GM12878 (cell line): ENCODE measurements at regions not wholly inside any gene's neighbourhood (a gene's known extent, or its start where the extent isn't known, plus 50 kb on each side); places are given as distances from the start of the nearest gene placed in this dataset.

Experiments used
- CEBPB ChIP-seq, 2 experiments: fragments of 150-350 bp in 1 of 2; IDR thresholded peaks; 2 replicates each; pipeline ENCODE4 v1.6.1; 2012 to 2014; ENCODE audit warnings: low read depth in 2 of 2, low read length in 2 of 2, borderline replicate concordance in 1 of 2, inconsistent platforms in 1 of 2
- HDAC2 ChIP-seq: fragments of 200-600 bp; sonication (generic); IDR thresholded peaks from 2 replicates; pipeline ENCODE4 v1.6.1; 2017
- KDM1A ChIP-seq: fragments of 200-600 bp; sonication (generic); IDR thresholded peaks from 2 replicates; pipeline ENCODE4 v1.6.1; 2016; ENCODE audit warnings: borderline replicate concordance
- SMARCA5 ChIP-seq: fragments of 450-650 bp; IDR thresholded peaks from 2 replicates; pipeline ENCODE4 v1.6.1; 2017; ENCODE audit warnings: mild to moderate bottlenecking
- TCF3 ChIP-seq: IDR thresholded peaks from 2 replicates; pipeline ENCODE4 v1.6.1; 2012; ENCODE audit warnings: low read depth, mild to moderate bottlenecking, low read length, borderline replicate concordance; ENCODE audit not compliant: insufficient read depth
- WRNIP1 ChIP-seq: IDR thresholded peaks from 2 replicates; pipeline ENCODE4 v1.6.1; 2011; ENCODE audit warnings: low read depth, low read length, improper control_type of control experiment, borderline replicate concordance
- ZNF384 ChIP-seq: IDR thresholded peaks from 2 replicates; pipeline ENCODE4 v1.6.1; 2012; ENCODE audit warnings: low read depth, mild to moderate bottlenecking, low read length, improper control_type of control experiment, borderline replicate concordance
- TF ChIP-seq, protein P1 (sequence below): fragments of 450-650 bp; IDR thresholded peaks from 2 replicates; pipeline ENCODE4 v1.6.1; 2017; ENCODE audit warnings: mild to moderate bottlenecking, low read depth, inconsistent platforms; ENCODE audit not compliant: poor library complexity, severe bottlenecking
- TF ChIP-seq, protein P2 (sequence below): fragments of 450-650 bp; IDR thresholded peaks from 2 replicates; pipeline ENCODE4 v1.6.1; 2014; ENCODE audit warnings: mild to moderate bottlenecking
- TF ChIP-seq, protein P3 (sequence below), 3 experiments: IDR thresholded peaks in 2 of 3; conservative IDR thresholded peaks in 1 of 3; 2 replicates each; pipeline ENCODE4 v1.5.1; 2011; ENCODE audit warnings: low read depth in 3 of 3, low read length in 3 of 3, mild to moderate bottlenecking in 3 of 3, control low read depth in 2 of 3, moderate library complexity in 2 of 3, inconsistent platforms in 1 of 3, mixed read lengths in 1 of 3; ENCODE audit not compliant: control insufficient read depth in 2 of 3, insufficient read depth in 1 of 3; ENCODE audit errors: extremely low read depth in 1 of 3
- TF ChIP-seq, protein P4 (sequence below): fragments of 450-650 bp; conservative IDR thresholded peaks from 2 replicates; pipeline ENCODE4 v1.6.1; 2017; ENCODE audit warnings: mild to moderate bottlenecking, moderate library complexity

DNA sequence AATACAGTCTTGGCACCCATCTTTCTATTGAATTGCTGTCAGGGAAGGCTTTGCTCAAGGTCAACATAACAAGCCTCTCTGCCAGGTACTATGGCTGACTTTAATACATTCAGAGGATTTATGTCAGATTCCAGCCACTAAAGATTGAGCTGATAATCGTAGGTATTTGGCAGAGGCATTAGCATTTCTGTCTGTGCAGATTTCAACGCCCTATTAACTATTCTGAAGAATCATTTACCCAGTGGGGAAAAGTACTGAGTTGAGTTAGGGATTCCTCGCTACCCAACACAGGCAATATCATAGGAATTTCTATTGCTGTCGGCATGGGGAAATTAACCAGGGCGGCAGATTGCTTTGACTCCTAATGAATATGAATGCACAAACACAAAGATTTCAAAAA, 233.7 kb upstream of the SPTLC3 start (continued):
- TF ChIP-seq SMARCA5 (no peak), ZNF384 (no peak), HDAC2 (no peak), KDM1A (no peak), WRNIP1 (no peak), TCF3 (no peak), CEBPB (IDR thresholded peaks at IDR 0.05; ENCODE audit: borderline replicate concordance in 1 of 2, low read depth in 2 of 2, low read length in 2 of 2) (no peak)
- TF ChIP-seq, protein P1, sequence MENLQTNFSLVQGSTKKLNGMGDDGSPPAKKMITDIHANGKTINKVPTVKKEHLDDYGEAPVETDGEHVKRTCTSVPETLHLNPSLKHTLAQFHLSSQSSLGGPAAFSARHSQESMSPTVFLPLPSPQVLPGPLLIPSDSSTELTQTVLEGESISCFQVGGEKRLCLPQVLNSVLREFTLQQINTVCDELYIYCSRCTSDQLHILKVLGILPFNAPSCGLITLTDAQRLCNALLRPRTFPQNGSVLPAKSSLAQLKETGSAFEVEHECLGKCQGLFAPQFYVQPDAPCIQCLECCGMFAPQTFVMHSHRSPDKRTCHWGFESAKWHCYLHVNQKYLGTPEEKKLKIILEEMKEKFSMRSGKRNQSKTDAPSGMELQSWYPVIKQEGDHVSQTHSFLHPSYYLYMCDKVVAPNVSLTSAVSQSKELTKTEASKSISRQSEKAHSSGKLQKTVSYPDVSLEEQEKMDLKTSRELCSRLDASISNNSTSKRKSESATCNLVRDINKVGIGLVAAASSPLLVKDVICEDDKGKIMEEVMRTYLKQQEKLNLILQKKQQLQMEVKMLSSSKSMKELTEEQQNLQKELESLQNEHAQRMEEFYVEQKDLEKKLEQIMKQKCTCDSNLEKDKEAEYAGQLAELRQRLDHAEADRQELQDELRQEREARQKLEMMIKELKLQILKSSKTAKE, result no peak
- TF ChIP-seq, protein P2, sequence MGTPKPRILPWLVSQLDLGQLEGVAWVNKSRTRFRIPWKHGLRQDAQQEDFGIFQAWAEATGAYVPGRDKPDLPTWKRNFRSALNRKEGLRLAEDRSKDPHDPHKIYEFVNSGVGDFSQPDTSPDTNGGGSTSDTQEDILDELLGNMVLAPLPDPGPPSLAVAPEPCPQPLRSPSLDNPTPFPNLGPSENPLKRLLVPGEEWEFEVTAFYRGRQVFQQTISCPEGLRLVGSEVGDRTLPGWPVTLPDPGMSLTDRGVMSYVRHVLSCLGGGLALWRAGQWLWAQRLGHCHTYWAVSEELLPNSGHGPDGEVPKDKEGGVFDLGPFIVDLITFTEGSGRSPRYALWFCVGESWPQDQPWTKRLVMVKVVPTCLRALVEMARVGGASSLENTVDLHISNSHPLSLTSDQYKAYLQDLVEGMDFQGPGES, result no peak
- TF ChIP-seq, protein P3, sequence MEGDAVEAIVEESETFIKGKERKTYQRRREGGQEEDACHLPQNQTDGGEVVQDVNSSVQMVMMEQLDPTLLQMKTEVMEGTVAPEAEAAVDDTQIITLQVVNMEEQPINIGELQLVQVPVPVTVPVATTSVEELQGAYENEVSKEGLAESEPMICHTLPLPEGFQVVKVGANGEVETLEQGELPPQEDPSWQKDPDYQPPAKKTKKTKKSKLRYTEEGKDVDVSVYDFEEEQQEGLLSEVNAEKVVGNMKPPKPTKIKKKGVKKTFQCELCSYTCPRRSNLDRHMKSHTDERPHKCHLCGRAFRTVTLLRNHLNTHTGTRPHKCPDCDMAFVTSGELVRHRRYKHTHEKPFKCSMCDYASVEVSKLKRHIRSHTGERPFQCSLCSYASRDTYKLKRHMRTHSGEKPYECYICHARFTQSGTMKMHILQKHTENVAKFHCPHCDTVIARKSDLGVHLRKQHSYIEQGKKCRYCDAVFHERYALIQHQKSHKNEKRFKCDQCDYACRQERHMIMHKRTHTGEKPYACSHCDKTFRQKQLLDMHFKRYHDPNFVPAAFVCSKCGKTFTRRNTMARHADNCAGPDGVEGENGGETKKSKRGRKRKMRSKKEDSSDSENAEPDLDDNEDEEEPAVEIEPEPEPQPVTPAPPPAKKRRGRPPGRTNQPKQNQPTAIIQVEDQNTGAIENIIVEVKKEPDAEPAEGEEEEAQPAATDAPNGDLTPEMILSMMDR (IDR thresholded peaks at IDR 0.05 in 2 of 3, conservative IDR thresholded peaks at IDR 0.05 in 1 of 3; ENCODE audit: control insufficient read depth in 2 of 3, extremely low read depth in 1 of 3, insufficient read depth in 1 of 3, low read depth in 3 of 3, low read length in 3 of 3), result no peak
- TF ChIP-seq, protein P4, sequence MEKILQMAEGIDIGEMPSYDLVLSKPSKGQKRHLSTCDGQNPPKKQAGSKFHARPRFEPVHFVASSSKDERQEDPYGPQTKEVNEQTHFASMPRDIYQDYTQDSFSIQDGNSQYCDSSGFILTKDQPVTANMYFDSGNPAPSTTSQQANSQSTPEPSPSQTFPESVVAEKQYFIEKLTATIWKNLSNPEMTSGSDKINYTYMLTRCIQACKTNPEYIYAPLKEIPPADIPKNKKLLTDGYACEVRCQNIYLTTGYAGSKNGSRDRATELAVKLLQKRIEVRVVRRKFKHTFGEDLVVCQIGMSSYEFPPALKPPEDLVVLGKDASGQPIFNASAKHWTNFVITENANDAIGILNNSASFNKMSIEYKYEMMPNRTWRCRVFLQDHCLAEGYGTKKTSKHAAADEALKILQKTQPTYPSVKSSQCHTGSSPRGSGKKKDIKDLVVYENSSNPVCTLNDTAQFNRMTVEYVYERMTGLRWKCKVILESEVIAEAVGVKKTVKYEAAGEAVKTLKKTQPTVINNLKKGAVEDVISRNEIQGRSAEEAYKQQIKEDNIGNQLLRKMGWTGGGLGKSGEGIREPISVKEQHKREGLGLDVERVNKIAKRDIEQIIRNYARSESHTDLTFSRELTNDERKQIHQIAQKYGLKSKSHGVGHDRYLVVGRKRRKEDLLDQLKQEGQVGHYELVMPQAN, result no peak
